WTC11 (cell line): ENCODE measurements at regions not wholly inside any gene's neighbourhood (a gene's known extent, or its start where the extent isn't known, plus 50 kb on each side); places are given as distances from the start of the nearest gene placed in this dataset.

Experiments used
- ATAC-seq: fragments of 200-7000 bp; cut with Tn5 transposase; 2 replicates; pipeline ENCODE4 v1.10.0; 2021; ENCODE audit warnings: mild to moderate bottlenecking, moderate library complexity
- CTCF ChIA-PET: fragments of 300-600 bp; sonication (Branson Sonifier 250); formaldehyde crosslinking; loops from one replicate; lab custom pipeline; 2021; ENCODE audit warnings: antibody characterized with exemption; lab: Charles Lee
- POLR2A ChIA-PET: fragments of 350-600 bp; sonication (Branson Sonifier 250); formaldehyde crosslinking; loops from one replicate; lab custom pipeline; 2021; ENCODE audit warnings: antibody characterized with exemption; lab: Charles Lee
- DNase-seq: peaks from one replicate; pipeline ENCODE4 v3.0.0; 2021; ENCODE audit warnings: low spot score
- H3K27ac Mint-ChIP-seq: 2 replicates; pipeline ENCODE4 v1.8.0; 2021; ENCODE audit warnings: mixed read lengths
- H3K27me3 Mint-ChIP-seq: 2 replicates; pipeline ENCODE4 v1.8.0; 2021; ENCODE audit warnings: low read depth, mild to moderate bottlenecking, moderate library complexity, mixed read lengths
- H3K36me3 Mint-ChIP-seq: 2 replicates; pipeline ENCODE4 v1.8.0; 2021; ENCODE audit warnings: mixed read lengths
- H3K4me1 Mint-ChIP-seq: 2 replicates; pipeline ENCODE4 v1.8.0; 2022; ENCODE audit warnings: mixed read lengths
- H3K4me3 Mint-ChIP-seq: 2 replicates; pipeline ENCODE4 v1.8.0; 2021; ENCODE audit warnings: mild to moderate bottlenecking, moderate library complexity, mixed read lengths
- H3K9me3 Mint-ChIP-seq: 2 replicates; pipeline ENCODE4 v1.8.0; 2021; ENCODE audit warnings: mixed read lengths
- AR ChIP-seq: fragments of 250-450 bp; sonication (Bioruptor Pico); IDR thresholded peaks from 2 replicates; pipeline ENCODE4 v1.9.0; 2021; ENCODE audit warnings: mild to moderate bottlenecking
- E2F5 ChIP-seq: sonication (generic); formaldehyde crosslinking; IDR thresholded peaks from 2 replicates; pipeline ENCODE4 v1.8.1; 2022; ENCODE audit warnings: mild to moderate bottlenecking, moderate library complexity, missing genetic modification reagents
- EMX1 ChIP-seq: fragments of 250-450 bp; sonication (Bioruptor Pico); IDR thresholded peaks from 2 replicates; pipeline ENCODE4 v1.8.0; 2021; ENCODE audit warnings: mild to moderate bottlenecking
- FOXK1 ChIP-seq: sonication (generic); formaldehyde crosslinking; IDR thresholded peaks from 2 replicates; pipeline ENCODE4 v1.8.0; 2022; ENCODE audit warnings: mild to moderate bottlenecking, moderate library complexity, missing genetic modification reagents
- GRHL2 ChIP-seq: fragments of 250-450 bp; sonication (Bioruptor Pico); IDR thresholded peaks from 2 replicates; pipeline ENCODE4 v1.8.0; 2022; ENCODE audit warnings: mild to moderate bottlenecking, moderate library complexity; ENCODE audit not compliant: insufficient replicate concordance, severe bottlenecking
- HMGA2 ChIP-seq: fragments of 250-450 bp; sonication (Bioruptor Pico); IDR thresholded peaks from 2 replicates; pipeline ENCODE4 v1.4.0; 2021; ENCODE audit warnings: mild to moderate bottlenecking, moderate library complexity
- IRF2 ChIP-seq: sonication (generic); formaldehyde crosslinking; IDR thresholded peaks from 2 replicates; pipeline ENCODE4 v1.8.0; 2022; ENCODE audit warnings: low read depth, missing genetic modification reagents, borderline replicate concordance
- MAX ChIP-seq: sonication (generic); formaldehyde crosslinking; IDR thresholded peaks from 2 replicates; pipeline ENCODE4 v1.8.0; 2022; ENCODE audit warnings: mild to moderate bottlenecking, missing genetic modification reagents
- MYBL2 ChIP-seq: sonication (generic); formaldehyde crosslinking; IDR thresholded peaks from 2 replicates; pipeline ENCODE4 v1.8.1; 2023; ENCODE audit warnings: mild to moderate bottlenecking, moderate library complexity, missing genetic modification reagents
- NFE2L1 ChIP-seq: sonication (generic); formaldehyde crosslinking; IDR thresholded peaks from 2 replicates; pipeline ENCODE4 v1.8.1; 2023; ENCODE audit warnings: missing genetic modification reagents
- NFYB ChIP-seq: sonication (generic); formaldehyde crosslinking; conservative IDR thresholded peaks from 2 replicates; pipeline ENCODE4 v1.8.0; 2022; ENCODE audit warnings: low read depth, missing genetic modification reagents
- SP1 ChIP-seq: sonication (generic); formaldehyde crosslinking; conservative IDR thresholded peaks from 2 replicates; pipeline ENCODE4 v1.8.1; 2022; ENCODE audit warnings: missing genetic modification reagents
- ZBTB21 ChIP-seq: sonication (generic); formaldehyde crosslinking; IDR thresholded peaks from 2 replicates; pipeline ENCODE4 v1.8.1; 2023; ENCODE audit warnings: mild to moderate bottlenecking, missing genetic modification reagents, borderline replicate concordance
- ZBTB43 ChIP-seq: sonication (generic); formaldehyde crosslinking; IDR thresholded peaks from 2 replicates; pipeline ENCODE4 v1.8.1; 2023; ENCODE audit warnings: mild to moderate bottlenecking, missing genetic modification reagents
- ZNF232 ChIP-seq: sonication (generic); formaldehyde crosslinking; IDR thresholded peaks from 2 replicates; pipeline ENCODE4 v1.8.0; 2022; ENCODE audit warnings: mild to moderate bottlenecking, missing genetic modification reagents
- ZNF281 ChIP-seq: sonication (generic); formaldehyde crosslinking; IDR thresholded peaks from 2 replicates; pipeline ENCODE4 v1.8.0; 2023; ENCODE audit warnings: mild to moderate bottlenecking, missing genetic modification reagents
- TF ChIP-seq, protein P1 (sequence below): sonication (generic); formaldehyde crosslinking; IDR thresholded peaks from 2 replicates; pipeline ENCODE4 v1.8.1; 2023; ENCODE audit warnings: mild to moderate bottlenecking, moderate library complexity, missing genetic modification reagents
- TF ChIP-seq, protein P2 (sequence below): sonication (generic); formaldehyde crosslinking; IDR thresholded peaks from 2 replicates; pipeline ENCODE4 v1.8.1; 2022; ENCODE audit warnings: mild to moderate bottlenecking, missing genetic modification reagents, moderate library complexity, borderline replicate concordance
- TF ChIP-seq, protein P3 (sequence below): sonication (generic); formaldehyde crosslinking; IDR thresholded peaks from 2 replicates; pipeline ENCODE4 v1.8.0; 2023; ENCODE audit warnings: missing genetic modification reagents, mild to moderate bottlenecking, borderline replicate concordance

GRCh38 chr13:26855921-26856320 lies 95.3 kb upstream of the GPR12 start:
- ATAC-seq: no peak
- peaks cover 10% of the 10 kb centered on the region for H3K9me3 Mint-ChIP-seq
- ChIA-PET POLR2A (no interaction called here), CTCF (interaction anchor here (1.4 kb wide), 1 partner anchor 17 kb away, joined by 3 read pairs; no protein-coding TSS in a partner anchor)
- H3K36me3 Mint-ChIP-seq: no peaks in the 10 kb centered on the region
- no peak overlapping the region for H3K4me3 Mint-ChIP-seq
- DNase-seq: no peak
- H3K27ac Mint-ChIP-seq: no peak overlapping the region
- TF ChIP-seq IRF2 (CRISPR knock-in tag) (no peak), SP1 (no peak), NFYB (CRISPR knock-in tag) (no peak), GRHL2 (no peak), ZBTB21 (no peak), HMGA2 (CRISPR knock-in tag) (no peak), EMX1 (CRISPR knock-in tag) (no peak), FOXK1 (CRISPR knock-in tag) (no peak), NFE2L1 (CRISPR knock-in tag) (no peak), ZNF281 (CRISPR knock-in tag) (no peak), ZNF232 (no peak), MYBL2 (CRISPR knock-in tag) (no peak), ZBTB43 (CRISPR knock-in tag) (no peak), E2F5 (CRISPR knock-in tag) (no peak), MAX (CRISPR knock-in tag) (no peak), AR (CRISPR knock-in tag) (no peak)
- TF ChIP-seq, protein P1, sequence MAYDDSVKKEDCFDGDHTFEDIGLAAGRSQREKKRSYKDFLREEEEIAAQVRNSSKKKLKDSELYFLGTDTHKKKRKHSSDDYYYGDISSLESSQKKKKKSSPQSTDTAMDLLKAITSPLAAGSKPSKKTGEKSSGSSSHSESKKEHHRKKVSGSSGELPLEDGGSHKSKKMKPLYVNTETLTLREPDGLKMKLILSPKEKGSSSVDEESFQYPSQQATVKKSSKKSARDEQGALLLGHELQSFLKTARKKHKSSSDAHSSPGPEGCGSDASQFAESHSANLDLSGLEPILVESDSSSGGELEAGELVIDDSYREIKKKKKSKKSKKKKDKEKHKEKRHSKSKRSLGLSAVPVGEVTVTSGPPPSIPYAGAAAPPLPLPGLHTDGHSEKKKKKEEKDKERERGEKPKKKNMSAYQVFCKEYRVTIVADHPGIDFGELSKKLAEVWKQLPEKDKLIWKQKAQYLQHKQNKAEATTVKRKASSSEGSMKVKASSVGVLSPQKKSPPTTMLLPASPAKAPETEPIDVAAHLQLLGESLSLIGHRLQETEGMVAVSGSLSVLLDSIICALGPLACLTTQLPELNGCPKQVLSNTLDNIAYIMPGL (CRISPR knock-in tag): no peak
- TF ChIP-seq, protein P2, sequence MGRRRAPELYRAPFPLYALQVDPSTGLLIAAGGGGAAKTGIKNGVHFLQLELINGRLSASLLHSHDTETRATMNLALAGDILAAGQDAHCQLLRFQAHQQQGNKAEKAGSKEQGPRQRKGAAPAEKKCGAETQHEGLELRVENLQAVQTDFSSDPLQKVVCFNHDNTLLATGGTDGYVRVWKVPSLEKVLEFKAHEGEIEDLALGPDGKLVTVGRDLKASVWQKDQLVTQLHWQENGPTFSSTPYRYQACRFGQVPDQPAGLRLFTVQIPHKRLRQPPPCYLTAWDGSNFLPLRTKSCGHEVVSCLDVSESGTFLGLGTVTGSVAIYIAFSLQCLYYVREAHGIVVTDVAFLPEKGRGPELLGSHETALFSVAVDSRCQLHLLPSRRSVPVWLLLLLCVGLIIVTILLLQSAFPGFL (CRISPR knock-in tag): no peak
- TF ChIP-seq, protein P3, sequence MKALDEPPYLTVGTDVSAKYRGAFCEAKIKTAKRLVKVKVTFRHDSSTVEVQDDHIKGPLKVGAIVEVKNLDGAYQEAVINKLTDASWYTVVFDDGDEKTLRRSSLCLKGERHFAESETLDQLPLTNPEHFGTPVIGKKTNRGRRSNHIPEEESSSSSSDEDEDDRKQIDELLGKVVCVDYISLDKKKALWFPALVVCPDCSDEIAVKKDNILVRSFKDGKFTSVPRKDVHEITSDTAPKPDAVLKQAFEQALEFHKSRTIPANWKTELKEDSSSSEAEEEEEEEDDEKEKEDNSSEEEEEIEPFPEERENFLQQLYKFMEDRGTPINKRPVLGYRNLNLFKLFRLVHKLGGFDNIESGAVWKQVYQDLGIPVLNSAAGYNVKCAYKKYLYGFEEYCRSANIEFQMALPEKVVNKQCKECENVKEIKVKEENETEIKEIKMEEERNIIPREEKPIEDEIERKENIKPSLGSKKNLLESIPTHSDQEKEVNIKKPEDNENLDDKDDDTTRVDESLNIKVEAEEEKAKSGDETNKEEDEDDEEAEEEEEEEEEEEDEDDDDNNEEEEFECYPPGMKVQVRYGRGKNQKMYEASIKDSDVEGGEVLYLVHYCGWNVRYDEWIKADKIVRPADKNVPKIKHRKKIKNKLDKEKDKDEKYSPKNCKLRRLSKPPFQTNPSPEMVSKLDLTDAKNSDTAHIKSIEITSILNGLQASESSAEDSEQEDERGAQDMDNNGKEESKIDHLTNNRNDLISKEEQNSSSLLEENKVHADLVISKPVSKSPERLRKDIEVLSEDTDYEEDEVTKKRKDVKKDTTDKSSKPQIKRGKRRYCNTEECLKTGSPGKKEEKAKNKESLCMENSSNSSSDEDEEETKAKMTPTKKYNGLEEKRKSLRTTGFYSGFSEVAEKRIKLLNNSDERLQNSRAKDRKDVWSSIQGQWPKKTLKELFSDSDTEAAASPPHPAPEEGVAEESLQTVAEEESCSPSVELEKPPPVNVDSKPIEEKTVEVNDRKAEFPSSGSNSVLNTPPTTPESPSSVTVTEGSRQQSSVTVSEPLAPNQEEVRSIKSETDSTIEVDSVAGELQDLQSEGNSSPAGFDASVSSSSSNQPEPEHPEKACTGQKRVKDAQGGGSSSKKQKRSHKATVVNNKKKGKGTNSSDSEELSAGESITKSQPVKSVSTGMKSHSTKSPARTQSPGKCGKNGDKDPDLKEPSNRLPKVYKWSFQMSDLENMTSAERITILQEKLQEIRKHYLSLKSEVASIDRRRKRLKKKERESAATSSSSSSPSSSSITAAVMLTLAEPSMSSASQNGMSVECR (CRISPR knock-in tag): no peak
- H3K4me1 Mint-ChIP-seq: no peaks in the 10 kb centered on the region; the same call in 1 of the 2 replicates
- H3K27me3 Mint-ChIP-seq: no peaks in the 10 kb centered on the region; the same call in 1 of the 2 replicates
